GM18907 (cell line): ENCODE measurements at regions not wholly inside any gene's neighbourhood (a gene's known extent, or its start where the extent isn't known, plus 50 kb on each side); places are given as distances from the start of the nearest gene placed in this dataset.

Source experiments
- ATAC-seq: cut with Tn5 transposase; IDR thresholded peaks from one replicate; pipeline ENCODE4 v1.9.1; 2021; ENCODE audit warnings: mild to moderate bottlenecking, moderate library complexity; ENCODE audit not compliant: unreplicated experiment

DNA sequence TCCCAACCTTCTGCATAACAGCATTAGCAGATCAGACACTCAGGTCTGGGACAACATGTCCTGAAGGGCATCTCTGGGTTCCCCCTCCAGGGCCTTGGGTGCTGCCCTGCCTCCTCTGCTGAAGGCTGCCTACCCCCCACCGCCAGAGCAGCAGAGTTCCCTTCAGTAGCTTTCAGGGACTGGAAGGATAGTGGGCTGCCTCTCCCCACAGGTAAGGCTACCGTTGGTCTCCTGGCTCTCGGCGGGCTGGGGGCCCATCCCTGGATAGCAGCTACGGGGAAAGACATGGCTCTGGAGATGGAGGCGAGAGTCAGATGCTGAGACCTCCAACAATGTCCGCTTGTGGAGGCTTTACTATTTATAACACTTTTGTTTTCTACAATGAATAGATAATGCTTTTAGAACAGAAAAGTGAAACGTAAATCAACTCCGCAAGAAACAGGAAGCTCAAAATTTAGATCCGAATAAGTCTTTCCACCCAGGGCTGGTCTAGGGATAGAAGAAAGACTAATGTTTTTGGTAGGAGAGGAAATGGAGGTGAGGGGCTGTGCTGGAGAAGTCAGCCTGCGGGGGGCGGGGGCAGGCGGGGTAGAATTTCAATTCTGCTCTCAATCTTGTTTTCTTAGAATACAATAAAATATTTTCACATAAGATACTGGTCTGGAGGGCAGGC, 58.4 kb downstream of the ARL4C start:
- ATAC-seq: no peak

DNA sequence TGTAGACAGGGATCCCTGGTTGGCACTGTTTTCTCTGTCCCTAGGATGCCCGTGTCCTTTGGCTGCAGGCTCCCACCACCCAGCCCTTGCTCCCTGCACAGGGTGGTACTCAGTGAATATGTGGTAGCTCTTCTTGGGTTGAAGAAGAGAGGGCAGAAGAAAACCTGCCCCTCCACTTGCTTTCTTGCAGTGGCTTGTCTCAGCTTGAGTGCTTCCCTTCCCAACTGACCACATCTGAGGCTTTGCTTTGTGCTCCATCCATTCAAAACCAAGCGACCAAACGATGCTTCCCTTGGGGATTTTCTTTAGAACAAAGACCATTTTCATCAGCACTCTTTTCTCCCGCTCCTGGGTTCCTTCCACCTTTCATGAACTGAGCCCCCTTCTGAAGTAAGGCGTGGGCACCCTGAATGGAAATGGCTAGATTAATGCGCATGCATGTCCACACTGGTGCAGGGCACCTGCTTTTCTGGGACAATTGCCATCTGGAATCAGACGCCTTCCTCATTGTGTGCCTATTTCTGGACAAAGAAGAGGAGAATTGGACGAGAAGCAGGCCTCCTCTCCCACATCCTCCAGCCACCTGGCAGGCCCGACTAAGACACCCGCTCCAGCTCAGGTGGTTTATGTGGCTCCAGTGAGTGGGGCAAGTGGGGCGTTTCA, 59.1 kb downstream of the ARL4C start:
- no peak for ATAC-seq

DNA sequence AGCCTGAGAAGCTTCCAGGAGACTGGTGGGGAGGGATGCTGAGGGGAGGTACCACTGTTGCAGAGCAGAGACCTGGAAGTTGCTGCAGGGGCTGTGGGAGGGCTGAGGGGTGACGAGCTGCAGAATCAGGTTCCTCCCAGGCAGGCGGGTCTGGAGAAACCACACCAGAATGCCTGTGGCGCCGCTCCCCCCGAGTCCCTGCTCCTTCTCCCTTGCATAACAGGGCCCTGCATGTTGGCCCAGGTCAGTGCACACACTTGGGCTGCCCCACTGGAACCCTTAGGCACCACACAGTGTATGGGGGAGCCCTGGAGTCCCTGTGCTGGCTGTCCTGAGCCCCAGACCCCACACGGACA, 60.4 kb downstream of the ARL4C start:
- ATAC-seq: no peak

DNA sequence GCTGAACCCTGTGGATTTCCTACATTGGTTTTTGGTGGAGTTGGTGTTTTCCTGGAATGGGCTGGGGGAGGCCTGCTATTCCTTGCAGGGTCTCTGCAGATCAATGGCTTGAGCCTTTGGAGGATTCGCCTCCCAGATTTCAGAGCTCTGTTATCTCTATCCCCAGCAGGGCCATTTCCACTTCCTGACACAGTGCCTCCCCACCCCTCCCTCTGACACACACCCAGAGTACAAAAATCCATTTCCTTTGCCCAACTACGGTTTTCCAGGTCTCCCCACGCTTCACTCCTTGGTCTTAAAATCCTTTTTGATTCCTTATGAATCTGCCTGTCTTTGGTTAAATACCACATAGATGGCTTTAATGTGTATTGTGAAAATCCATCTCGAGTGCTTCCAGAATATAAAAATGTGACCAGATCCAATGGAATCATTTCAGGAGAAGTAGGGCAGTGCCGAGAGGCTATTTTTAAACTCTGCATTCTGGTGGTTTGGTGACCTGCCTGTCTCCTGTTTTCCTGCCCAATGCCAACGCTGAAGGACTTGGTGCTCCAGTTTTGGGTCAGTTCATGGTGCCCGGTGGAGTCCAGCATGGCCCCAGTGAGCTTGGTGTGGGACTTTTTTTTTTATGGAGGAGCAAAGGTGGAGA, 60.9 kb downstream of the ARL4C start:
- ATAC-seq: no peak

DNA sequence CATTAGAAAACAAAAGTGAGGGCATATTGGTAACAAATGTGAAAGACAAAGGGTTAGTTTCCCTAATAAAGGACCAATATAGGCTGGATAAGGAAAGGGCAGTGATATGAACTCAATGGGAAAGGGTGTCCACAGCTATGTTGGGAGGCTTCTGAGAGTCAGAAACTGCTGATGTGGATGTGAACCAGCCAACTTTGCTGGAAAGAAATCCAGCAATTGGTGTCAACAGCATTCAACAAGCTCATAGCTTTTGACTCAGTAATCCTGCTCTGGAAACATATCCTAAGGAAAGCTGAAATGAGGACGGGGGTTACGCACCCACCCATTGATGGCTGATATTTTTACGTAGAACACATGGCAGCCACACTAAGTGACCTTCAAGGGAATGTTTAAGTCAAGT, 63.7 kb downstream of the ARL4C start:
- ATAC-seq: no peak

DNA sequence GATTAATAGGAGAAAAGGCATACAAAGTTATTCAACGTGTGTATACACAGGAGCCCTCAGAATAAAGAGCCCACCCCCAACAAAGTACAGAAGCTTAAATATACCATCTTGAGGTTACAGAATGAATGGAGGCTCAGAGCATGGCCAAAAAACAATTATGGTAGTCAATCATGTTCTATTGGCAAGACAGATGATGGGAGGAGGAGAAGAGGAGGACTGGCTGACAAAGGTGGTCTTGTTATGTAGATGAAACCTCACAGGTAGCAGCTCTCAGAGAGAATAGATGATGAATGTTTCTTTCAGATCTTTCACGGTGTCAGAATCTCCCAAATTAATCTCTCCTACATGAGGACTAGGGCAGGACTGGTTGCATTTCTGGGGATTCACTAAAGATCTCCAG, 66.0 kb downstream of the ARL4C start:
- no peak for ATAC-seq

DNA sequence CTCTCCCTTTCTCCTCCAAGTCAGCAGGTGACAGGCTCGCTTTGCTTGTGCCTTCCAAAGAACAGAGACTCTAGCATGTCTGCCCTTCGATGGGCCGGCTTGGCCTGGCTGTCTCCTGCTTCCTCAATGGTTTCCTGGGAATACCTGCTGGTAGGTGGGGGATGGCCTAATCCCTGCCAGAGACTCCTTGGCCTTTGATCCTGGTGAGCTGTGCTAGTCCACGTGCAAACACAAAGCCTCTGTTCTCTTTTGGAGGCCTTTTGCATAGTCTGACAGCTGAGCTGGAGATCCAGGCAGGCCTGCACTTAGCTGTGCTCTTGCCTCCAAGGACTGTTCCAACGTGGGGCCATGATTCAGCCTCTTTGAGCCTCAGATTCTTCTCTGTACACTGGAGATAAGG, 67.6 kb downstream of the ARL4C start:
- ATAC-seq: no peak

DNA sequence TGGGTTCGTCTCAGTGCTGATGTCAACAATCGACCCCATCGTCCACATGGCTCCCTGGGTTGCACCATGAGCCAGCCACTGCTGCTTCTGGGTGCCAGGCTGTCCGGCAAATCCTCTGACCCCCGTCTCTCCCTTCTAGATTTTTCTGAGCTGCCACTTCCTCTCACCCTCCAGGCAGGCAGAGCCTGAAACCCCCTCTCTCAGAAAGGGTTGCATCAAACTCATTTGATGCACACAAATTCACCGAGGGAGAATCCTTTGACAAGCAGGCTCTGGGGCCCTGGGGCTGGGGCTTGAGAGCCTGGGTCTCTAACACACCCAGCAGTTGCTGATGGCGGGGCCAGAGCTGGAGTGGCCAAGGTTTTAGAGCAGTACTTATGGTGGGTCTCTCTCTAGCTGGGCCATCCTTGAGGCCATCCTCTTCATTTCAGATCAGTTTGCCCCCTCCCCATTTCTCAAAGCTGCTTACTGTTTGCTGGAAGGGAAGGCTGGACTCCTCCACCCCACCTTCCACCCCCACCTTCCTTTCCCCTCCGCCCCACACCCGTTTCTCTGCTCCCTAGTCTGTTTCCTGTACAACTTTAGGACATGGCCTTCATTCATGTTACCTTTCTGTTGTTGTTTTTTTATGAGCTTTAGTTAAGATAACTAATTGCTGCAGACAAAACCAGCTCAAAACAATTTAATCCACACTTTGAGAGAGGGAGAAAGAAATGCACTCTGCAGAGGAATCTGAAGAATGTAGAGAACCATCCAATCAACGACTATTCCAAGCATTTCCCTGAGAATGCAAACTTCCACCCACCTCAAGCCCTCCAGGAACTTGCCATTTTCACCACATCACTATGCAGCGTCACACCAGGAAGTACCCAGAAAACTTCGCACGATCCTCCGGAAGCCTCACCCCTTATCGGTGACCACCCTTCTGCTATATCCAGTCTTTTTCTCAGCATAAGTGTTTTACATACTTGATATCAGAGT, 69.5 kb downstream of the ARL4C start:
- ATAC-seq: no peak

DNA sequence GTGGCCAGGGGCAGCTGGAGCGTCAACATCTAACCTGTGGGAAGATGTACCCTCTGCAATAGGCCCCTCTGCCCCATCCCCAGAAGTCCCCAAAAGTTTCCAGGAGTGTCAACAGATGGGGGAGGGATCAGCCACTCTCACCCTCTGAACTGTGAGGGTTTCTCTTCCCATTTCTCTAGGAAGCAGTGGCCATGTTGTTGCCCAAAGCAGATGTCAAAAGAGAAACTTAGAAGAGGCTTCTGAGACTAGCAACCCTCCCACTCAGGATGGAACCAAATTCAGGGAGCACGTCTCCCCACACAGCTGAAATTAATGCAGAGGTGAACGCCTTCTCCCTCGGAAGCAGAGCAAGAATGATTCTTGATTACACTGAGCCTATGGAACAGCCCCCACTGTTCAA, 70.3 kb downstream of the ARL4C start:
- ATAC-seq: no peak

DNA sequence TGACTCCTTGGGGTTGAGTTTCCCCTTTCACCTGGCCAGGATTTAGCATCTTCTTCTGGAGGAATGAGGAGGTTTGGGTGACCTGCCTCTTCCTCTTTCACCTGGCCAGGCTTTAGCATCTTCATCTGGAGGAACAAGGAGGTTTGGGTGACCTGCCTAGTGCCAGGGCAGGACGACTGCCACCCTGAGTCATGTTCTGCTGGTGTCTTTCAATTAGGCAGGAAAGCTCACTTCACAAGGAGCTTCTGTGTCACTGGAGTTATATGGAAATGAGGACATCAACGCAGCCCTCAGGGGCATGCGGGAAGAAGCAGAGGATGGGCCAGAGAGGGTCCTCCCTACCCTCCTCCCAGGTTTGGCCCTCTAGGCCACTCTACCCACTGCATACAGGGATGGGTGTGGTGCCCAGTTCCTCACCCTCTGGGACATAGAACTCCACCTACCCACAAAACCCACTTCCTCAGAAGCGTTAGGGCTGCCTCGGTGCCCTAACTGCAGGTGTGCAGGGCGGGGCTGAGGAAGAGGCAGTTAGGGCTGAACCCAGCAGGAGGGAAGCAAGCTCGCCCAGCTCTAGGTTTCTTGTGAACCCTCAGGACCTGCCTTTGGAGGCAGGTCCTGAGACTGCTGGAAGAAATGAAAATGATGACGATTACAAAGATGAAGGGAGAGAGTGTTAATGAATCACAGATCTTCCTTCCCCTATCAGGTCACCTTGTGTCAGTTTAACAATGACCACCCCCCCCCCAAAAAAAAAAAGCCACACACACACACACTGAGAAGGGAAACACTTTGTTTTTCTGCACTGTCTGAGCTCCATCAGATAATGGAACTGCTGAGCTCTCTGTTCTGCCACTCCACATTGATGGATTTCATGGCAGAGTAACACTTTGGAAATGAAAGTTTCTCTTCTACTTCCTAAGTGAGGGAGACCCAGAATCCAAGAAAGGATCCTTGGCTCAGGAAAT, 71.0 kb downstream of the ARL4C start:
- peak; percentile 91 for ATAC-seq

DNA sequence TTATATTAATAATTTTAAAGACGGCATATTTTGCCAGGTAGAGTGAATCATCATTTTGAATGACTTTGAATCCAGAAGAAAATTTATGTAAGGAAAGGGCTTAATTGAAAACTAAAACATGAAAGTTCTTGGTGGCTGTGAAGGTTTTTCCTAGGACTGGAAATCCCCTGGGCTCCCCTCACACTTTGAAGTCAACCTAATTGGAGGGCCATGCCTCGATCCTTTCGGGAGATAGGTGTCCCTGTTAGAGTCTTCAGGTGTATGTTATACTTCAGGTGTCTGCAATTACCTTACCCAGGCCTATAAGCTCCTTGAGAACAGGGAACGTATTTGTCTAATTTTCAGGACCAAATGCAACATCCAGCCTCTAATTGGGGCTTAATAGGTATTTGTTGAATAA, 73.0 kb downstream of the ARL4C start:
- no peak for ATAC-seq

DNA sequence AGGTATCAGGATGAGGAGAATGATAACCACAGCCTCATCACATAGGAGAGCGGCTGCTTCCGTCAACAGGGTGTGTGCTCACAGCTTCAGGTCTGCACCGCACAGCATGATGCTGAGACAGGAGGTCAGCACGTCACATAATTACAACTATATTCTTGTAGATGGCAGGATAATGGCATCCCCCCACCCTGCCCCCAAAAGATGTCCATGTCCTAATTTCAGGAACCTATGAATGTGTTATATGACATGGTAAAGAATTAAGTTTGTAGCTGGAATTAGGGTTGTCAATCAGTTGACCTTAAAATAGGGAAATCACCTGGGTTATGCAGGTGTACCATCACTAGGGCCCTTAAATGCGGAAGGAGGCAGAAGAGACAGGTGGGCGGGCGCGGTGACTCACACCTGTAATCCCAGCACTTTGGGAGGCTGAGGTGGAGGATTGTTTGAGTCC, 73.9 kb downstream of the ARL4C start:
- no peak for ATAC-seq

DNA sequence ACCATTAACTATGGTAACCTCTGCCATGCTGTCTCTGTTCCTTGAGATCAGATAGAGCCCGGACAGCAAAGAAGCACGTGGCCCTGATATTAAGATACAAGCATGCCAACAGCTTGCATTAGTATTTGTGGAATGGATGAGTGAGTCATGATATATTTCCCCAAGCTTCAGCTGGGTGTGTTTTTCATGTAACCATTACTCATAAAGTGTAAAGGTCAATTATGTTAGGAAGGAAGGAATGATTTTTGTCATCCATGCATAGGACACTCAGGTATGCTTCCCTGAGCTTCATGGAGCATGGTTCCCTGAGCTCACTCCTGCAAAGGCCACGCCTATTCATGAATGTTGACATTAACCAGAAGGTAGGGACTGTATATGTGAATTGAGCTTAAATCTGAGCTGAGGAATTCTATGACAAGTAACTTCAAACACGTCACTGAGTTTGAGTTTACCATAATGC, 74.6 kb downstream of the ARL4C start:
- ATAC-seq: no peak

DNA sequence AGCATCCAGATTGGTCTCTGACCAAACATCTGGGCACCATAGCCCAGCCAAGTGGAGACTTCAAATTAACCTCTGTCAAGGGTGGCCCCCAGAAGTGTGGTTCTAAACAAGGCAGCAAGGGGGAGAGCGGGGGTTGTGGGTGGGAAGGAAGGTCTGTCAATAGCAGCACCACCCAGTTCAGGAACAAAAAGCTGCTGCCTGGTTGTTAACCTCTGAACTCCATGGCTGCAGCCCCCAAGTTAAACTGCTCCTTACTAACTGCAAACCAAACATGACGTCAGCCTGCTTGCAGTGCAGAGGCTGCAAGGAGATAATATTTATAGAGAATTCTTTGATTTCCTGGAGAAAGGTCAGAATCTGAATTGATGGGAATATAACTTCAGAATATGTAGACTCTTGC, 76.5 kb downstream of the ARL4C start:
- ATAC-seq: no peak

DNA sequence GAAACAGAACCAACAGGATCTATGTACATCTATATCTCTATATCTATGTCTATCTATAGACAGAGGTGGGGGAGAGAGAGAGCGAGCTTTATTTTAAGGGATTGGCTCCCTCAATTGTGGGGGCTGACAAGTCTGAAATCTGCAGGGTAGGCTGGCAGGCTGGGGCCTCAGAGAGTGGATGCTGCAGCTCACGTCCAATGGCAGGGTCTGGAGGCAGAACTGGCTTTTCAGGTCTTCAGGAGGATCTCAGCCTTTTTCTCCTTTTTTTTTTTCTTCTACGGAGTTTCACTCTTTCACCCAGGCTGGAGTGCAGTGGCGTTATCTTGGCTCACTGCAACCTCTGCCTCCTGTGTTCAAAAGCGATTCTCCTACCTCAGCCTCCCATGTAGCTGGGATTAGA, 77.2 kb downstream of the ARL4C start:
- no peak for ATAC-seq

DNA sequence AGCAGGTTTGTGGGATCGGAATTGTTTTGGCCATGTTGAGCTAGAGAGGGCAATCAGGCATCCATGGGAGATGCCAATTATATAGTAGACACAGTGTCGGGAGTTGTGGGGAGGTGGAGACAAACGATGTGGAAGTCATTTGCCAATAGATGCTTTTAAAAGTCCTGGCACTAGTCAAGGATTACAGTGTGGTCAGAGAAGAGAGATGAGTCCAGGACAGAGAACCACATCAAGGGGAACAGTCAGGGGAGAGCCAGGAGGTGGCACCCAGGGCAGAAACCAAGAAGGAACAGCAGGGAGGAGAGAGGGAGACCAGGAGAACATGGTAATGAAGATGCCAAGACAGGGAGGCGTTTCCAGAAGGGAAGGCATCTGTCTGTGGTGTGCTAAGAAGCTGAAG, 81.2 kb downstream of the ARL4C start:
- ATAC-seq: no peak

DNA sequence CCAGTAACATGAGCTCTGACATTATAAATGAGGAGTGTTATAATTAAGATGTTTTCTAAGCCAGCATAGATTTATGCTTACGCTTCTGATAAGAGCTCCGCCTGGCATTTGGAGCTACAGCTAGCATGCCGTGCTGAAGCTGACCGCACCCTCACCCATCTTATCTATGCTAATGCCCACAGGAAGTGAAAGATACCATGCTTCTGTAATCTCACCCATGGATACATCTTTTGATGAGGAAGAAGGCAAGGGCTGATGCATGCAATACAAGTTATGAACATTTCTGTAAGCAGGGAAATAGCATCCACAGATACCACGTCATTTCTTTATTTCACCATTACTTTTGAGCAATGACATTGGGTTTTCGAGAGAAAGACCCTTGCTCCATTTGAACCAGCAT, 82.3 kb downstream of the ARL4C start:
- ATAC-seq: no peak

DNA sequence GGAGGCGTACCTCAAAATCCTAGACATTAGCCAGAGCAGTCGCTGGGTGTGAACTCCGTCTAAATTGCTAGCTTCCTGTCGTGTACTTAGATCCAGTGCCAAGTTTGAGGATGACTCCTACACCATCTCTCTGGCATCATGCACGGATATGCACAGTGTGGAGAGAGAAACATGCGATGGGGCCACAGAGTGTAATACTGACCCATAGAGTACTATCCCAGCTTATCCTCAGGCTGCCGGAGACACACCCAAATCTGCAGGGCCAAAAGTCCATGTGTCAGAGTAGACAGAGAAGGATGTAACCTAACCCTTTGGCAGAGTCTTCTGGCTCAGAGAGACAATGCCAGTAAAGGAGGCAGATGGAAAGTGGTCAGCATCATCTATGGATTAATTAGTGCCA, 84.2 kb downstream of the ARL4C start:
- ATAC-seq: no peak

DNA sequence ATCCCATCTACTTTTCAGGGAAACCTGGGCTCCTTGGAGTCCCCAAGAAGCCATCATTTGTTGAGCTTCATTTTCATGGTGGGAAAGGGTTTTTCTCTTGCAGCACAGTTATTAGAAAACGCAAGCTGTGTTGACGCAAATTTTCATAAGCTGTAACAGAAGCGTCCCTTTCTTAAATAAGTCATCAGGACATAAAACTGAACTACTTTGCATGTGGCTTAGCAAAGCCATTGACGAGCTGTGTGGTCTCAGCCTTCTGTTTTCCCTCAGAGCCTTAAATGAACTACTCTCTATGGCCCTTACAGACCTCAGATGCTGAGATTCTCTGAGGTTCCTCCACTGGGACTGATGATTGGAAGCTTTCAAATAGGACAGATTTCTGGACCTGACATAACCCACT, 85.1 kb downstream of the ARL4C start:
- ATAC-seq: peak; percentile 89

DNA sequence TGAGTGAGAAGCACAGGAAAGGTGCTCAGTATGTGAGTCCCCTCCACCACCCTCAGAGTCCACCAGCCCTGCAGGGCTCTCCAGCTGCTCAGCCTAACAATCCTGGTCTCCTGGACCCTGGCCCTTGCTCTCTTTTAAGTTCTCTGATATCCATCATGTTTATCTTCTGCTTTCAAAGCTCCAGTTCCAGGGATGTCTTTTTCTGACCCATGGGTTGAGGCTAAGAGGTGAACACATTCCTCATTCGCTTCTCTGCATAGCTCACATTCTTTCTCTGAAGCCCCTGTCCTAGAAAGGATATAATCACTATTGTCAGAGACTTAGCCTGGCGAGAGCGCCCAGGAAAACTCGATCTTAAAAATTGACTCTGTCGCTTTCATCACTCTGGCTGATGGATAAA, 86.4 kb downstream of the ARL4C start:
- ATAC-seq: no peak
